HCT116 (cell line): ENCODE measurements at regions not wholly inside any gene's neighbourhood (a gene's known extent, or its start where the extent isn't known, plus 50 kb on each side); places are given as distances from the start of the nearest gene placed in this dataset.

Experiments
- SIN3A ChIP-seq: IDR thresholded peaks from 2 replicates; pipeline ENCODE4 v1.6.1; 2012; ENCODE audit warnings: low read depth
- TCF7L2 ChIP-seq: IDR thresholded peaks from 2 replicates; pipeline ENCODE4 v1.7.0; 2011; ENCODE audit warnings: borderline replicate concordance, inconsistent platforms; ENCODE audit not compliant: insufficient read depth, insufficient read length; ENCODE audit errors: extremely low read depth
- TF ChIP-seq, protein P1 (sequence below), 3 experiments: fragments of 200-600 bp in 1 of 3; sonication (generic) in 1 of 3; IDR thresholded peaks in 2 of 3; conservative IDR thresholded peaks in 1 of 3; 2 replicates each; pipeline ENCODE4 v1.5.1; 2012 to 2017; ENCODE audit warnings: low read depth in 2 of 3, low read length in 2 of 3, antibody characterized with exemption in 1 of 3, borderline replicate concordance in 1 of 3, control low read depth in 1 of 3, mild to moderate bottlenecking in 1 of 3, mixed read lengths in 1 of 3, mixed run types in 1 of 3, moderate library complexity in 1 of 3; ENCODE audit not compliant: insufficient read depth in 1 of 3

DNA sequence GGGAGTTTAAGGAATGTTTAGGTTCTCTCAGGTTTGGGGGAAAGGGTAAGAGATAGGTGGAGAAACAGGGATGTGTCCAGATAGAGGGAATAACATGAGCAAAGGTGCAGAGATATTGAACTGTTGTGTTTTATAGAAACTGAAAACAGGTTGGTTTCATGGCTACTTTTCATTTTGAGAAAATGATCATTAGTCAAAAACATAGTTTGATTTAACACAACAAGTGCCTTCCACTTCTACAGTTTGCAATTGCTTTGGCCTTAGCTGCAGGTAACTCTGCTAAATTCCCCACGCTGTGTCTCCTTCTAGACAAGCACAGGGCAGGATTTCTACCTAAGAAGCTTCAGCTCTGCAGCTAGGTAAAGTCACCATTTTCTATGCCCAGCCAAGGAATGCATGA, 124.9 kb downstream of the RGS2 start:
- no peak for TF ChIP-seq TCF7L2
- TF ChIP-seq, protein P1, sequence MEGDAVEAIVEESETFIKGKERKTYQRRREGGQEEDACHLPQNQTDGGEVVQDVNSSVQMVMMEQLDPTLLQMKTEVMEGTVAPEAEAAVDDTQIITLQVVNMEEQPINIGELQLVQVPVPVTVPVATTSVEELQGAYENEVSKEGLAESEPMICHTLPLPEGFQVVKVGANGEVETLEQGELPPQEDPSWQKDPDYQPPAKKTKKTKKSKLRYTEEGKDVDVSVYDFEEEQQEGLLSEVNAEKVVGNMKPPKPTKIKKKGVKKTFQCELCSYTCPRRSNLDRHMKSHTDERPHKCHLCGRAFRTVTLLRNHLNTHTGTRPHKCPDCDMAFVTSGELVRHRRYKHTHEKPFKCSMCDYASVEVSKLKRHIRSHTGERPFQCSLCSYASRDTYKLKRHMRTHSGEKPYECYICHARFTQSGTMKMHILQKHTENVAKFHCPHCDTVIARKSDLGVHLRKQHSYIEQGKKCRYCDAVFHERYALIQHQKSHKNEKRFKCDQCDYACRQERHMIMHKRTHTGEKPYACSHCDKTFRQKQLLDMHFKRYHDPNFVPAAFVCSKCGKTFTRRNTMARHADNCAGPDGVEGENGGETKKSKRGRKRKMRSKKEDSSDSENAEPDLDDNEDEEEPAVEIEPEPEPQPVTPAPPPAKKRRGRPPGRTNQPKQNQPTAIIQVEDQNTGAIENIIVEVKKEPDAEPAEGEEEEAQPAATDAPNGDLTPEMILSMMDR (IDR thresholded peaks at IDR 0.05 in 2 of 3, conservative IDR thresholded peaks at IDR 0.05 in 1 of 3; ENCODE audit: borderline replicate concordance in 1 of 3, insufficient read depth in 1 of 3, low read depth in 2 of 3, low read length in 2 of 3): no peak
- TF ChIP-seq SIN3A: no peak
